ENCODE measurements at regions not wholly inside any gene's neighbourhood (a gene's known extent, or its start where the extent isn't known, plus 50 kb on each side); places are given as distances from the start of the nearest gene placed in this dataset.

GRCh38 chr10:57786850-57787750 lies 480.6 kb downstream of the IPMK start:
- Histone ChIP-seq H3K4me2 (peak overlapping the region; percentile 24), H3F3A (replicated peaks; ENCODE audit: low read depth) (no peaks in the 10 kb centered on the region), H3K27me3 (ENCODE audit: insufficient read depth) (no peaks in the 10 kb centered on the region), H3K4me3 (peak overlapping the region; percentile 16), H3K9me2 (ENCODE audit: insufficient read depth) (peaks cover 41% of the 10 kb centered on the region), H3K36me3 (ENCODE audit: insufficient read depth) (no peaks in the 10 kb centered on the region), H3K4me1 (ENCODE audit: insufficient read depth) (peaks cover 26% of the 10 kb centered on the region), H4K20me1 (replicated peaks; ENCODE audit: insufficient read depth) (no peaks in the 10 kb centered on the region), H2AFZ (no peak overlapping the region), H3K27ac (ENCODE audit: low read depth) (peak overlapping the region; percentile 74), H3K79me2 (replicated peaks; ENCODE audit: insufficient read depth) (no peaks in the 10 kb centered on the region)
- peaks cover 53% of the 10 kb centered on the region for H3K36me3 Mint-ChIP-seq (ENCODE audit: low read depth)
- H3K27ac Mint-ChIP-seq: peak overlapping the region; percentile 97
- H3K9me3 Mint-ChIP-seq: peaks cover 41% of the 10 kb centered on the region
- H3K27me3 Mint-ChIP-seq (ENCODE audit: insufficient read depth, low read depth, poor library complexity): peaks cover 2% of the 10 kb centered on the region
- peak; percentile 73 for ATAC-seq
- DNase-seq (ENCODE audit: low spot score): peak; percentile 41
- TF ChIP-seq NANOG (IDR thresholded peaks at IDR 0.05; ENCODE audit: borderline replicate concordance) (peak; percentile 65; the same call in 1 of the 2 replicates), EZH2 (IDR thresholded peaks at IDR 0.05; ENCODE audit: low read depth, unreplicated experiment) (no peak)
- peak overlapping the region; percentile 55 for H3K4me3 Mint-ChIP-seq
- H3K4me1 Mint-ChIP-seq: peaks cover 24% of the 10 kb centered on the region

- Histone ChIP-seq H3K27me3 (ENCODE audit: insufficient read depth) (no peaks in the 10 kb centered on the region), H3K4me3 (peak overlapping the region; percentile 16), H4K20me1 (replicated peaks; ENCODE audit: insufficient read depth) (no peaks in the 10 kb centered on the region), H3K79me2 (replicated peaks; ENCODE audit: insufficient read depth) (no peaks in the 10 kb centered on the region), H3F3A (replicated peaks; ENCODE audit: low read depth) (no peaks in the 10 kb centered on the region), H3K4me2 (peak overlapping the region; percentile 24), H3K27ac (ENCODE audit: low read depth) (peak overlapping the region; percentile 74), H3K4me1 (ENCODE audit: insufficient read depth) (peaks cover 26% of the 10 kb centered on the region), H3K36me3 (ENCODE audit: insufficient read depth) (no peaks in the 10 kb centered on the region), H2AFZ (no peak overlapping the region), H3K9me2 (ENCODE audit: insufficient read depth) (peaks cover 41% of the 10 kb centered on the region)
- peak overlapping the region; percentile 97 for H3K27ac Mint-ChIP-seq
- ATAC-seq (peak; percentile 26; the same call in 2 of the 3 replicates), DNase-seq (ENCODE audit: low spot score) (no peak)
- peaks cover 53% of the 10 kb centered on the region for H3K36me3 Mint-ChIP-seq (ENCODE audit: low read depth)
- H3K27me3 Mint-ChIP-seq (ENCODE audit: insufficient read depth, low read depth, poor library complexity): peaks cover 2% of the 10 kb centered on the region
- H3K4me3 Mint-ChIP-seq: no peak overlapping the region
- peaks cover 41% of the 10 kb centered on the region for H3K9me3 Mint-ChIP-seq
- H3K4me1 Mint-ChIP-seq: peaks cover 24% of the 10 kb centered on the region
- TF ChIP-seq EZH2phosphoT487 (IDR thresholded peaks at IDR 0.05; ENCODE audit: unreplicated experiment) (no peak), CREB1 (CRISPR knock-in tag; IDR thresholded peaks at IDR 0.05; ENCODE audit: low read depth) (no peak), ZNF331 (CRISPR knock-in tag; IDR thresholded peaks at IDR 0.05; ENCODE audit: low read depth) (no peak), JUNB (IDR thresholded peaks at IDR 0.05; ENCODE audit: unreplicated experiment) (no peak), ETS1 (IDR thresholded peaks at IDR 0.05) (no peak), REST (IDR thresholded peaks at IDR 0.05; ENCODE audit: unreplicated experiment) (no peak), NANOG (IDR thresholded peaks at IDR 0.05; ENCODE audit: borderline replicate concordance) (no peak), CTCF (conservative IDR thresholded peaks at IDR 0.05; ENCODE audit: low read depth in 2 of 2) (no peak), STAT1 (IDR thresholded peaks at IDR 0.05; ENCODE audit: unreplicated experiment) (no peak), ZNF114 (CRISPR knock-in tag; IDR thresholded peaks at IDR 0.05) (no peak), EZH2 (IDR thresholded peaks at IDR 0.05; ENCODE audit: low read depth, unreplicated experiment) (no peak), POLR2AphosphoS5 (IDR thresholded peaks at IDR 0.05; ENCODE audit: low read depth) (no peak)
These were observed 481.4 kb downstream of the IPMK start for GRCh38 chr10:57786331-57786730.
